OCI-LY7 (cell line): ENCODE measurements at regions not wholly inside any gene's neighbourhood (a gene's known extent, or its start where the extent isn't known, plus 50 kb on each side); places are given as distances from the start of the nearest gene placed in this dataset.

Source experiments
- BruUV-seq: library from RNA; stranded (reverse); fragments of 400-500 nt; replicated peaks from 2 replicates; lab custom pipeline; 2021; lab: Mats Ljungman, UMichigan
- CTCF ChIA-PET: fragments of 300-600 bp; sonication (Branson Sonifier 250); formaldehyde crosslinking; loops from one replicate; lab custom pipeline; 2022; ENCODE audit warnings: antibody characterized with exemption; ENCODE audit not compliant: unreplicated experiment; lab: Charles Lee
- POLR2A ChIA-PET: fragments of 300-600 bp; sonication (Branson Sonifier 250); formaldehyde crosslinking; loops from one replicate; lab custom pipeline; 2022; ENCODE audit warnings: antibody characterized with exemption; lab: Charles Lee
- DNase-seq: peaks from one replicate; pipeline ENCODE4 v3.0.0-alpha.2; 2015; ENCODE audit warnings: low spot score
- H2AFZ ChIP-seq: fragments of 200-600 bp; sonication (generic), shearing (Covaris generic); 2 replicates; pipeline ENCODE4 v1.6.1; 2014; ENCODE audit warnings: mild to moderate bottlenecking, antibody characterized with exemption, low read length, moderate library complexity
- H3K27ac ChIP-seq: fragments of 200-600 bp; sonication (generic); 2 replicates; pipeline ENCODE4 v1.5.1; 2014; ENCODE audit warnings: mixed run types, low read depth, mild to moderate bottlenecking, moderate library complexity, low read length, inconsistent platforms; ENCODE audit not compliant: poor library complexity, severe bottlenecking
- H3K36me3 ChIP-seq: fragments of 200-600 bp; sonication (generic); 2 replicates; pipeline ENCODE4 v1.6.1; 2014; ENCODE audit warnings: mild to moderate bottlenecking, antibody characterized with exemption, low read length, moderate library complexity, mixed read lengths; ENCODE audit not compliant: insufficient read depth
- H3K4me1 ChIP-seq: fragments of 200-600 bp; sonication (generic); 2 replicates; pipeline ENCODE4 v1.5.1; 2014; ENCODE audit warnings: mild to moderate bottlenecking, low read length; ENCODE audit not compliant: insufficient read depth, poor library complexity, severe bottlenecking
- H3K4me2 ChIP-seq: fragments of 200-600 bp; sonication (generic); 2 replicates; pipeline ENCODE4 v1.6.1; 2014; ENCODE audit warnings: mild to moderate bottlenecking, low read length
- H3K4me3 ChIP-seq: fragments of 200-600 bp; sonication (generic); 2 replicates; pipeline ENCODE4 v1.5.1; 2014; ENCODE audit warnings: mild to moderate bottlenecking, low read depth, low read length; ENCODE audit not compliant: poor library complexity, severe bottlenecking
- H3K79me2 ChIP-seq: fragments of 200-600 bp; sonication (generic); 2 replicates; pipeline ENCODE4 v1.6.1; 2016; ENCODE audit warnings: low read depth, mild to moderate bottlenecking, low read length, moderate library complexity, mixed read lengths; ENCODE audit not compliant: insufficient read depth
- H3K9me2 ChIP-seq: fragments of 200-600 bp; sonication (generic); 2 replicates; pipeline ENCODE4 v1.6.1; 2016; ENCODE audit warnings: mild to moderate bottlenecking, low read length, mixed read lengths; ENCODE audit not compliant: insufficient read depth
- H3K9me3 ChIP-seq: fragments of 200-600 bp; sonication (generic); 2 replicates; pipeline ENCODE4 v1.6.1; 2014; ENCODE audit warnings: mild to moderate bottlenecking, mixed run types, low read length, mixed read lengths
- H4K20me1 ChIP-seq: fragments of 200-600 bp; sonication (generic); 2 replicates; pipeline ENCODE4 v1.6.1; 2014; ENCODE audit warnings: mild to moderate bottlenecking, antibody characterized with exemption, low read length, moderate library complexity, mixed read lengths; ENCODE audit not compliant: insufficient read depth
- CTCF ChIP-seq: fragments of 200-600 bp; sonication (generic); conservative IDR thresholded peaks from 2 replicates; pipeline ENCODE4 v1.5.1; 2014; ENCODE audit warnings: mild to moderate bottlenecking, antibody characterized with exemption, low read length, moderate library complexity, mixed read lengths
- EZH2phosphoT487 ChIP-seq: fragments of 200-600 bp; sonication (generic); IDR thresholded peaks from 2 replicates; pipeline ENCODE4 v1.6.1; 2018; ENCODE audit warnings: low read depth, borderline replicate concordance, mild to moderate bottlenecking, mixed run types, antibody characterized with exemption, low read length, moderate library complexity, mixed read lengths
- intact Hi-C: fragments of 100-400 bp; cut with micrococcal nuclease; formaldehyde crosslinking; loops from one replicate; pipeline ENCODE4 v1.10.0; 2022; ENCODE audit not compliant: unreplicated experiment

- Histone ChIP-seq H2AFZ (no peak overlapping the region), H4K20me1 (no peaks in the 10 kb centered on the region), H3K4me1 (no peaks in the 10 kb centered on the region), H3K4me3 (no peak overlapping the region), H3K27ac (no peak overlapping the region), H3K9me3 (no peaks in the 10 kb centered on the region), H3K9me2 (no peaks in the 10 kb centered on the region), H3K4me2 (no peak overlapping the region), H3K79me2 (no peaks in the 10 kb centered on the region), H3K36me3 (no peaks in the 10 kb centered on the region)
- POLR2A ChIA-PET: no interaction called here
- TF ChIP-seq EZH2phosphoT487 (no peak), CTCF (no peak)
- intact Hi-C loops: no loop called here
- CTCF ChIA-PET: no interaction called here
- DNase-seq: no peak
- BruUV-seq: no TSS peak
These were observed 127.5 kb downstream of the LIG4 start for GRCh38 chr13:108087810-108088209.

- intact Hi-C loops: no loop called here
- ChIA-PET CTCF (no interaction called here), POLR2A (no interaction called here)
- H2AFZ ChIP-seq: no peak overlapping the region
- no peak overlapping the region for H3K4me2 ChIP-seq
- no peaks in the 10 kb centered on the region for H3K36me3 ChIP-seq
- TF ChIP-seq EZH2phosphoT487 (no peak), CTCF (0 out of 2 replicates have a peak, but pooled peaks have one; percentile 30)
- H3K9me2 ChIP-seq: no peaks in the 10 kb centered on the region
- no peaks in the 10 kb centered on the region for H4K20me1 ChIP-seq
- BruUV-seq: no TSS peak
- H3K79me2 ChIP-seq: no peaks in the 10 kb centered on the region
- H3K27ac ChIP-seq: no peak overlapping the region
- H3K4me1 ChIP-seq: no peaks in the 10 kb centered on the region
- H3K4me3 ChIP-seq: no peak overlapping the region
- no peaks in the 10 kb centered on the region for H3K9me3 ChIP-seq
- DNase-seq: no peak
These were observed 128.7 kb downstream of the LIG4 start for GRCh38 chr13:108086678-108087077.

- CTCF ChIA-PET: no interaction called here
- no peaks in the 10 kb centered on the region for H3K36me3 ChIP-seq
These were observed 130.5 kb downstream of the LIG4 start for GRCh38 chr13:108084840-108085239.

More at GRCh38 chr13:108084840-108085239, 130.5 kb downstream of the LIG4 start:
- Histone ChIP-seq H2AFZ (no peak overlapping the region), H3K4me1 (no peaks in the 10 kb centered on the region), H3K4me2 (no peak overlapping the region), H3K4me3 (no peak overlapping the region), H3K27ac (no peak overlapping the region), H3K9me2 (no peaks in the 10 kb centered on the region), H3K9me3 (no peaks in the 10 kb centered on the region), H3K79me2 (no peaks in the 10 kb centered on the region), H4K20me1 (no peaks in the 10 kb centered on the region)
- POLR2A ChIA-PET: interaction anchor here (0.7 kb wide), 1 partner anchor 483 kb away, joined by 3 read pairs; no protein-coding TSS in a partner anchor
- DNase-seq: no peak
- intact Hi-C loops: no loop called here
- BruUV-seq: no TSS peak
- TF ChIP-seq EZH2phosphoT487 (no peak), CTCF (no peak)
